H9 (cell line): ENCODE measurements at regions not wholly inside any gene's neighbourhood (a gene's known extent, or its start where the extent isn't known, plus 50 kb on each side); places are given as distances from the start of the nearest gene placed in this dataset.

Source experiments
- DNase-seq: peaks from one replicate; pipeline ENCODE4 v3.0.0-alpha.2; 2017
- H2AFZ ChIP-seq: one replicate; pipeline ENCODE4 v1.6.1; 2013; ENCODE audit warnings: mild to moderate bottlenecking, low read length, control low read depth, moderate library complexity
- H2AK5ac ChIP-seq: 2 replicates; pipeline ENCODE4 v1.6.1; 2013; ENCODE audit warnings: low read length, control low read depth, mixed read lengths; ENCODE audit not compliant: insufficient read length
- H2BK120ac ChIP-seq: one replicate; pipeline ENCODE4 v1.6.1; 2013; ENCODE audit warnings: low read depth, mild to moderate bottlenecking, low read length, control low read depth, inconsistent platforms; ENCODE audit not compliant: poor library complexity, severe bottlenecking
- H2BK12ac ChIP-seq: 2 replicates; pipeline ENCODE4 v1.6.1; 2013; ENCODE audit warnings: low read length, control low read depth, mixed read lengths, low read depth; ENCODE audit not compliant: insufficient read length
- H2BK15ac ChIP-seq: 2 replicates; pipeline ENCODE4 v1.6.1; 2013; ENCODE audit warnings: low read depth, low read length, control low read depth
- H2BK20ac ChIP-seq: one replicate; pipeline ENCODE4 v1.6.1; 2013; ENCODE audit warnings: low read depth, mild to moderate bottlenecking, low read length, control low read depth, inconsistent platforms; ENCODE audit not compliant: poor library complexity, severe bottlenecking
- H2BK5ac ChIP-seq: 2 replicates; pipeline ENCODE4 v1.6.1; 2013; ENCODE audit warnings: low read length, control low read depth, mixed read lengths; ENCODE audit not compliant: insufficient read length
- H3K14ac ChIP-seq: 2 replicates; pipeline ENCODE4 v1.6.1; 2013; ENCODE audit warnings: low read length, control low read depth; ENCODE audit not compliant: insufficient read depth
- H3K18ac ChIP-seq: 2 replicates; pipeline ENCODE4 v1.6.1; 2013; ENCODE audit warnings: low read depth, mild to moderate bottlenecking, mixed read lengths, low read length, control low read depth; ENCODE audit not compliant: insufficient read length
- H3K23ac ChIP-seq: 2 replicates; pipeline ENCODE4 v1.6.1; 2013; ENCODE audit warnings: low read length, control low read depth, mixed read lengths, low read depth; ENCODE audit not compliant: insufficient read length
- H3K23me2 ChIP-seq: 2 replicates; pipeline ENCODE4 v1.6.1; 2013; ENCODE audit warnings: low read depth, mild to moderate bottlenecking, mixed read lengths, low read length, control low read depth; ENCODE audit not compliant: insufficient read length, poor library complexity, severe bottlenecking
- H3K27ac ChIP-seq: 2 replicates; pipeline ENCODE4 v1.5.1; 2013; ENCODE audit warnings: low read length, control low read depth, mixed read lengths, low read depth; ENCODE audit not compliant: insufficient read length
- H3K27me3 ChIP-seq: 2 replicates; pipeline ENCODE4 v1.6.1; 2013; ENCODE audit warnings: low read length, control low read depth, inconsistent platforms; ENCODE audit not compliant: insufficient read depth
- H3K4ac ChIP-seq: 2 replicates; pipeline ENCODE4 v1.6.1; 2013; ENCODE audit warnings: low read depth, mild to moderate bottlenecking, control low read depth, inconsistent platforms, low read length, moderate library complexity
- H3K4me1 ChIP-seq: 2 replicates; pipeline ENCODE4 v1.6.1; 2013; ENCODE audit warnings: low read length, control low read depth, inconsistent platforms; ENCODE audit not compliant: insufficient read depth
- H3K4me2 ChIP-seq: 2 replicates; pipeline ENCODE4 v1.6.1; 2013; ENCODE audit warnings: low read length, control low read depth, mixed read lengths; ENCODE audit not compliant: insufficient read length, insufficient read depth
- H3K56ac ChIP-seq: 2 replicates; pipeline ENCODE4 v1.6.1; 2013; ENCODE audit warnings: low read depth, mild to moderate bottlenecking, mixed read lengths, low read length, control low read depth; ENCODE audit not compliant: insufficient read length
- H3K79me1 ChIP-seq: 2 replicates; pipeline ENCODE4 v1.6.1; 2013; ENCODE audit warnings: low read depth, mild to moderate bottlenecking, moderate library complexity, low read length, control low read depth, inconsistent platforms; ENCODE audit not compliant: insufficient read depth, poor library complexity, severe bottlenecking
- H3K79me2 ChIP-seq: 2 replicates; pipeline ENCODE4 v1.6.1; 2013; ENCODE audit warnings: low read length, control low read depth, inconsistent platforms; ENCODE audit not compliant: insufficient read depth
- H3K9ac ChIP-seq: 2 replicates; pipeline ENCODE4 v1.6.1; 2013; ENCODE audit warnings: low read length, control low read depth, mixed read lengths; ENCODE audit not compliant: insufficient read length; ENCODE audit errors: extremely low read depth
- H3K9me3 ChIP-seq: one replicate; pipeline ENCODE4 v1.6.1; 2013; ENCODE audit warnings: low read depth, low read length, inconsistent platforms; ENCODE audit not compliant: control insufficient read depth
- H3T11ph ChIP-seq: one replicate; pipeline ENCODE4 v1.6.1; 2013; ENCODE audit warnings: mild to moderate bottlenecking, low read length, control low read depth, inconsistent platforms
- H4K20me1 ChIP-seq: one replicate; pipeline ENCODE4 v1.6.1; 2013; ENCODE audit not compliant: control insufficient read depth, insufficient read length, insufficient read depth
- H4K5ac ChIP-seq: 2 replicates; pipeline ENCODE4 v1.6.1; 2013; ENCODE audit warnings: low read depth, mild to moderate bottlenecking, mixed read lengths, low read length, control low read depth; ENCODE audit not compliant: insufficient read length
- H4K8ac ChIP-seq: replicated peaks from 2 replicates; pipeline ENCODE4 v1.6.1; 2013; ENCODE audit warnings: low read length, control low read depth, mixed read lengths, low read depth; ENCODE audit not compliant: insufficient read length
- H4K91ac ChIP-seq: 2 replicates; pipeline ENCODE4 v1.6.1; 2013; ENCODE audit warnings: low read depth, mild to moderate bottlenecking, moderate library complexity, mixed read lengths, low read length, control low read depth; ENCODE audit not compliant: insufficient read length
- H3K27ac Mint-ChIP-seq, 3 experiments: 2 replicates in 2 of 3; 3 replicates in 1 of 3; pipeline ENCODE4 v1.8.0; 2020 to 2021; ENCODE audit warnings: mixed read lengths in 3 of 3, mild to moderate bottlenecking in 1 of 3, moderate library complexity in 1 of 3
- H3K27me3 Mint-ChIP-seq: 2 replicates; pipeline ENCODE4 v1.8.0; 2021; ENCODE audit warnings: low read depth, mild to moderate bottlenecking, moderate library complexity, mixed read lengths
- H3K36me3 Mint-ChIP-seq, 3 experiments: 2 replicates in 2 of 3; 3 replicates in 1 of 3; pipeline ENCODE4 v1.8.0; 2020 to 2021; ENCODE audit warnings: low read depth in 3 of 3, mixed read lengths in 3 of 3; ENCODE audit not compliant: insufficient read depth in 1 of 3
- H3K4me1 Mint-ChIP-seq, 2 experiments: 2 replicates each; pipeline ENCODE4 v1.8.0; 2020; ENCODE audit warnings: mixed read lengths in 2 of 2
- H3K4me3 Mint-ChIP-seq, 2 experiments: 2 replicates in 1 of 2; 3 replicates in 1 of 2; pipeline ENCODE4 v1.8.0; 2020 to 2021; ENCODE audit warnings: mild to moderate bottlenecking in 2 of 2, mixed read lengths in 2 of 2, moderate library complexity in 1 of 2
- H3K9me3 Mint-ChIP-seq, 2 experiments: 2 replicates in 1 of 2; 3 replicates in 1 of 2; pipeline ENCODE4 v1.8.0; 2020; ENCODE audit warnings: mild to moderate bottlenecking in 2 of 2, mixed read lengths in 2 of 2, moderate library complexity in 1 of 2
- WGBS: extraction: QIAGEN DNeasy Blood & Tissue Kit; methylation state at CpG from one replicate; pipeline ENCODE4 v1.1.7; 2013; ENCODE audit warnings: missing lambda C conversion rate, low lambda C conversion rate, mixed read lengths; ENCODE audit not compliant: insufficient read length; ENCODE audit errors: extremely low coverage; 5-methylcytosine and 5-hydroxymethylcytosine counted together
- TF ChIP-seq, protein P1 (sequence below): fragments of 200-600 bp; sonication (generic); conservative IDR thresholded peaks from 3 replicates; pipeline ENCODE4 v1.8.0; 2021; ENCODE audit warnings: antibody characterized with exemption, mild to moderate bottlenecking

DNA sequence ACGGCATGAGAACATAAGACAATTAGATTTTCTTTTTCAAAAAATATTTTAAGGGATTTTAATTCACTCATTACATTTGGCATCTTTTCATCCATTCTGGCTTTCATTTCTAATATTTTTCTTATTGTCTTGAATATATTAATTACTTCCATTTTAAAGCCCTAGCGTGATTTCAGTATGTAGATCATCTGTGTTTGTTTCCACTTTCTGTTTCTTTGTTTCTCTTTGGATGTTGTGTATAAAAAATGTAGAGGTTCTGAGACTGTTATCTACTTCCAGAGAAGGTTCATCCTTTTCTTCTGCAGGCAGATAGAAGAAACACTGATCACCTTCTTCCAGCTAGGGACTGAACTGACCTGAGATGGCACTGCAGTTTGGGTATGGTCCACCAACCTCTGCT is 664.4 kb upstream of the SLC39A10 start:
- TF ChIP-seq, protein P1, sequence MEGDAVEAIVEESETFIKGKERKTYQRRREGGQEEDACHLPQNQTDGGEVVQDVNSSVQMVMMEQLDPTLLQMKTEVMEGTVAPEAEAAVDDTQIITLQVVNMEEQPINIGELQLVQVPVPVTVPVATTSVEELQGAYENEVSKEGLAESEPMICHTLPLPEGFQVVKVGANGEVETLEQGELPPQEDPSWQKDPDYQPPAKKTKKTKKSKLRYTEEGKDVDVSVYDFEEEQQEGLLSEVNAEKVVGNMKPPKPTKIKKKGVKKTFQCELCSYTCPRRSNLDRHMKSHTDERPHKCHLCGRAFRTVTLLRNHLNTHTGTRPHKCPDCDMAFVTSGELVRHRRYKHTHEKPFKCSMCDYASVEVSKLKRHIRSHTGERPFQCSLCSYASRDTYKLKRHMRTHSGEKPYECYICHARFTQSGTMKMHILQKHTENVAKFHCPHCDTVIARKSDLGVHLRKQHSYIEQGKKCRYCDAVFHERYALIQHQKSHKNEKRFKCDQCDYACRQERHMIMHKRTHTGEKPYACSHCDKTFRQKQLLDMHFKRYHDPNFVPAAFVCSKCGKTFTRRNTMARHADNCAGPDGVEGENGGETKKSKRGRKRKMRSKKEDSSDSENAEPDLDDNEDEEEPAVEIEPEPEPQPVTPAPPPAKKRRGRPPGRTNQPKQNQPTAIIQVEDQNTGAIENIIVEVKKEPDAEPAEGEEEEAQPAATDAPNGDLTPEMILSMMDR: no peak
- H3K9me3 ChIP-seq: no peaks in the 10 kb centered on the region
- Mint-ChIP-seq H3K27me3 (no peaks in the 10 kb centered on the region), H3K9me3 (no peaks in the 10 kb centered on the region), H3K4me3 (no peak overlapping the region), H3K36me3 (no peaks in the 10 kb centered on the region), H3K4me1 (no peaks in the 10 kb centered on the region), H3K27ac (no peak overlapping the region)
- H4K8ac ChIP-seq: no peak overlapping the region
- H3K79me2 ChIP-seq: no peaks in the 10 kb centered on the region
- no peak overlapping the region for H4K5ac ChIP-seq
- no peaks in the 10 kb centered on the region for H3K79me1 ChIP-seq
- no peaks in the 10 kb centered on the region for H3K4me1 ChIP-seq
- no peak overlapping the region for H2BK120ac ChIP-seq
- H2AFZ ChIP-seq: no peak overlapping the region
- no peak overlapping the region for H3K27ac ChIP-seq
- H2BK20ac ChIP-seq: no peak overlapping the region
- no peak overlapping the region for H3K23ac ChIP-seq
- H3K9ac ChIP-seq: no peak overlapping the region
- no peak overlapping the region for H4K91ac ChIP-seq
- H3T11ph ChIP-seq: no peak overlapping the region
- H3K4ac ChIP-seq: no peak overlapping the region
- no peak overlapping the region for H3K18ac ChIP-seq
- no CpG with 5 or more reads among the region's 2 CpGs for WGBS
- no peak for DNase-seq
- H2AK5ac ChIP-seq: no peak overlapping the region
- no peak overlapping the region for H3K56ac ChIP-seq
- no peaks in the 10 kb centered on the region for H3K27me3 ChIP-seq
- H2BK12ac ChIP-seq: no peak overlapping the region
- H2BK15ac ChIP-seq: no peak overlapping the region
- no peaks in the 10 kb centered on the region for H4K20me1 ChIP-seq
- H3K23me2 ChIP-seq: no peaks in the 10 kb centered on the region
- no peak overlapping the region for H2BK5ac ChIP-seq
- no peak overlapping the region for H3K4me2 ChIP-seq
- no peak overlapping the region for H3K14ac ChIP-seq
